ENCODE measurements at regions not wholly inside any gene's neighbourhood (a gene's known extent, or its start where the extent isn't known, plus 50 kb on each side); places are given as distances from the start of the nearest gene placed in this dataset.
A peak's percentile ranks its signal among the peaks of the same experiment; 100 is the strongest.

GRCh38 chr6:86511962-86512361 is 425.4 kb upstream of the HTR1E start:
- Histone ChIP-seq H2BK5ac (ENCODE audit: insufficient read length, low read length) (no peak overlapping the region), H3T11ph (ENCODE audit: low read length) (no peak overlapping the region), H3K9me3 (ENCODE audit: control insufficient read depth, low read depth, low read length) (no peaks in the 10 kb centered on the region), H4K91ac (ENCODE audit: insufficient read length, low read depth, low read length) (no peak overlapping the region), H3K79me2 (ENCODE audit: insufficient read depth, low read length) (no peaks in the 10 kb centered on the region), H3K14ac (ENCODE audit: insufficient read depth, low read length) (no peak overlapping the region), H2AFZ (ENCODE audit: low read length) (no peak overlapping the region), H3K4ac (ENCODE audit: low read depth, low read length) (no peak overlapping the region), H3K27ac (ENCODE audit: insufficient read length, low read depth, low read length) (no peak overlapping the region), H3K56ac (ENCODE audit: insufficient read length, low read depth, low read length) (no peak overlapping the region), H3K4me2 (ENCODE audit: insufficient read depth, insufficient read length, low read length) (no peak overlapping the region), H2BK12ac (ENCODE audit: insufficient read length, low read depth, low read length) (no peak overlapping the region), H3K23me2 (ENCODE audit: insufficient read length, low read depth, low read length, poor library complexity, severe bottlenecking) (no peaks in the 10 kb centered on the region), H2BK120ac (ENCODE audit: low read depth, low read length, poor library complexity, severe bottlenecking) (no peak overlapping the region), H3K18ac (ENCODE audit: insufficient read length, low read depth, low read length) (no peak overlapping the region), H3K4me1 (ENCODE audit: insufficient read depth, low read length) (no peaks in the 10 kb centered on the region; the same call in 1 of the 2 replicates), H4K8ac (replicated peaks; ENCODE audit: insufficient read length, low read depth, low read length) (no peak overlapping the region), H3K79me1 (ENCODE audit: insufficient read depth, low read depth, low read length, poor library complexity, severe bottlenecking) (no peaks in the 10 kb centered on the region), H3K9ac (ENCODE audit: extremely low read depth, insufficient read length, low read length) (no peak overlapping the region), H2BK20ac (ENCODE audit: low read depth, low read length, poor library complexity, severe bottlenecking) (no peak overlapping the region), H3K23ac (ENCODE audit: insufficient read length, low read depth, low read length) (no peak overlapping the region), H3K27me3 (ENCODE audit: insufficient read depth, low read length) (no peaks in the 10 kb centered on the region), H4K20me1 (ENCODE audit: control insufficient read depth, insufficient read depth, insufficient read length) (no peaks in the 10 kb centered on the region), H4K5ac (ENCODE audit: insufficient read length, low read depth, low read length) (no peak overlapping the region), H2AK5ac (ENCODE audit: insufficient read length, low read length) (no peak overlapping the region), H2BK15ac (ENCODE audit: low read depth, low read length) (no peak overlapping the region)
- Mint-ChIP-seq H3K27ac (peak overlapping the region in 1 of 3 experiments; percentile 82; a peak in 2 of 7 replicates), H3K4me1 (peaks cover 14 to 16% of the 10 kb centered on the region in 2 experiments), H3K36me3 (ENCODE audit: insufficient read depth in 1 of 3, low read depth in 3 of 3) (no peaks in the 10 kb centered on the region), H3K9me3 (peaks cover 2 to 6% of the 10 kb centered on the region in 2 experiments; a peak in 3 of 5 replicates), H3K27me3 (ENCODE audit: low read depth) (no peaks in the 10 kb centered on the region), H3K4me3 (no peak overlapping the region)
- TF ChIP-seq CTCF (conservative IDR thresholded peaks at IDR 0.05): no peak
- DNase-seq: no peak
